ENCODE measurements at regions not wholly inside any gene's neighbourhood (a gene's known extent, or its start where the extent isn't known, plus 50 kb on each side); places are given as distances from the start of the nearest gene placed in this dataset.
A peak's percentile ranks its signal among the peaks of the same experiment; 100 is the strongest.

DNA sequence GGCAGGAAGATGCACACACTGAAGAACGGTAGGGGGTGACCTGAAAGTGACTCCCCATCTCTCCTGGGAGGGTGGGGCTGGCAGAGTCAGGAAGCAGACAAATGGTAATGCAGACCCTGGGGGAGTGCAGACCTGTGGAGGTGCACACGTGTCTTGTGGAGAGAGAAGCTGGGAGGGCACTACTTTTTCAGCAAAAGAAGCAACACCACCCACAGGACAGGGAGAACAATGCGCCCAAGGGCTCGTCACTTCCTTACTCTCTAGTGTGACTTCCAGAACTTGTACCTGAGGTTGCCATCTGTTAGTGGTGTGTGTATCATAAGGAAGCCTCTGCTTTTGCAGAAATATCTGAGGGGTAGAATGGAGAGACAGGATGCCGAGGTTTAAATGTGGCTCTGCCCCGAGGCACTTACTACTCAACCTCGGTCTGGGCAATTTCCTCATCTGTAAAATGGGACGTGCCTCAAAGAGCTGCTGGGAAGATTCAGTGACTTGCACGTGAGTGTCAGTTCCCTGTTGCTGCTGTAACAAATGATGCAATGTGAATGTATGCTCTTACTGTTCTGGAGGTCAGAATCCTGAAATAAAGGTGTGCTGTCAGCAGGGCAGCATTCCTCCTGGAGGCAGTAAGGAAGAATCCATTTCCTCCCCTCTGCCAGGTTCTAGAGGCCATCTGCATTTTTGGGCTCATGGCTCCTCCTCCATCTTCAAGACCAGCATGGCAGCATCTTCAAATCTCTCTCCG is 323.4 kb downstream of the SHANK2 start:
- DNase-seq (ENCODE audit: low read depth in 2 of 2) = no peak

DNA sequence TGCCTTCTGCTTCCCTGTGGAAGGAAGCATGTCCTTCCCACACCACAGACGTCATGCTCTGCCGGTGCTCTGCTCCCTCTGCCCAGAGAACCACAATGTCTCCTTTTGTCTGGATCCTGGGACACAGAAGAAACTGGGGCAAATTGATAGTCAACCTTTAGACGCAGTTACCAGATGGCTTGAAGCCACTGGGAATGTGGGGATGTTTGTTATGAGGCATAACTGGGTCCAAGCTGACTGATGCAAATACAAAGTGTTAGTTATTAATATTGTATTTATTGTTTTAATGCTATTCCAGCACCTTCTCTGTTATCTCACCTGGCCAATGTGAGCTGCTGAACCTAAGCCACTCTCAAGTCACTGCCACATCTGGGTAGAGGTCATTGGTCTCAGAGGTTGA is 322.2 kb downstream of the SHANK2 start:
- no peak for DNase-seq (ENCODE audit: low read depth in 2 of 2)

DNA sequence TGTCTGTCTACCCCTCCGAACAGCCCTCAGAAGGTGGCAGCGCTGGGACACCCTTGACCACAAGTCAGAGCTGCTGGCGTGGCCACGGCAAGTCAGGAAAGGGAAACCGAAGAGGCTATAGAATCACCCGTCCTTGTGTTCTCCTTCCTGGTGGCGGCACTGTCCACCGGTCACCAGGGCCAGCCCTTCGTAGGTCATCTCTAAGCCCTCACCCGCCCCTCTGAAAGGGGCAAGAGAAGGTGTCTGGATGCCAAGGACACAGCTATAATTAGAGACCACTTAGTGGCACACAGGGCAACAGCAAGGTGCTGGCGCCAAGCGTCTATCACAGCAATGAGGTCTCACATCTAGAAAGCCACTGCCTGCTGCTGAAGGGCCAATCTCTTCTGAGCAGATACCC is 320.9 kb downstream of the SHANK2 start:
- DNase-seq (ENCODE audit: low read depth in 2 of 2) = no peak

DNA sequence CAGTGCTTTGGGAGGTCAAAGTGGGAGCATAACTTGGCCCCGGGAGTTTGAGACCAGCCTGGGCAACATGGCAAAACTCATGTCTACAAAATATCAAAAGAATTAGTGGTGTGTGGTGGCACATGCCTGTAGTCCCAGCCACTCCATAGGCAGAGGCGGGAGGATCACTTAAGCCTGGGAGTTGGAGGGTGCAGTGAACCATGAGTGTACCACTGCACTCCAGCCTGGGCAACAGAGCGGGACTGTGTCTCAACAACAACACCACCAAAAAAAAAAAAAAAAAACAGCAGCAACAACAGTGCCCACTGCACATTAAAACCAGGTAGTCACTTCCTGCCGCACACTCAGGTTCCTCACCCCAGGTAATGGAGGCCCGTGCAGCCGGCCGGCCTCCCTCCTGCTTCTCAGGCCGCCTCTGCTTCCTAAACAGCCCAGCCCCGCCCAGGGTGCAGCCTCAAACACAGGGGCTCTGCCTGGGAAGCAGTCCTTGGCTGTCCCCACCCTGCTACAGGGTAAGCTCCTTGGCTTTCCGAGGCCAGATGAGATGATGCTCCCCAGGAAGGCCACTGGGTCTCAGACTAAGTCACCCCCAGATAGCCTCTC is 318.3 kb downstream of the SHANK2 start:
- no peak for DNase-seq (ENCODE audit: low read depth in 2 of 2)

DNA sequence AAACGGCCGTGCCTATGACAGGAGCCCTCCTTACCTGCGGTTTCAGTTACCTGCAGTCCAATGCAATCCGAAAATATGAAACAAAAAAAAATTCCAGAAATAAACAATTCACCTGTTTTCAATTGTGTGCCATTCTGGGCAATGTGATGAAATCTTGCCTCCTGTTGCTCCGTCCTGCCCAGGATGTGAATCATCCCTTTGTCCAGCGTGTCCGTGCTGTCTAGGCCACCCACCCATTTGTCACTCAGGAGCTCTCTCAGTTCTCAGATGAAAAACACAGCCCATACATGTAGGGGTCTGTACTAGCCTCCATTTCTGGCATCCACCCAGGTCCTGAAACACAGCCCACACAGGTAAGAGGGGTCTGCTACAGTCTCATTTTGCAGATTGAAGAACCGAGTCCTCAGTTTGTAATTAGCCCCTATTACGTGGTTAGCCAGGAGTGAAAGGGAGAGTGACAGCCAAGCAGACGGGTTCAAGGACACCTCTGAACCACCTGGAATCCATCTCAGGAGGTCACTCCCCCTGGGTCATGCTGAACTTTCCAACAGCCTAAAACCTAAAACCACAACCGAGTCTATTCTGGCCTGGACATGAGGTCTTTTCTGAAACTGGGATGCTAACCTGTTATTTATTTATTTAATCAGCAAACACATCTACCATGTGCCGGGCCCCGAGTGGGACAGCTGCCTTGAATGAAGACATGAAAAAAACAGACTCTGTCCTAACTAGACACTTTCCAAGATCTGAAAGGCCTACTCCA is 317.2 kb downstream of the SHANK2 start:
- DNase-seq (ENCODE audit: low read depth in 2 of 2) = no peak

DNA sequence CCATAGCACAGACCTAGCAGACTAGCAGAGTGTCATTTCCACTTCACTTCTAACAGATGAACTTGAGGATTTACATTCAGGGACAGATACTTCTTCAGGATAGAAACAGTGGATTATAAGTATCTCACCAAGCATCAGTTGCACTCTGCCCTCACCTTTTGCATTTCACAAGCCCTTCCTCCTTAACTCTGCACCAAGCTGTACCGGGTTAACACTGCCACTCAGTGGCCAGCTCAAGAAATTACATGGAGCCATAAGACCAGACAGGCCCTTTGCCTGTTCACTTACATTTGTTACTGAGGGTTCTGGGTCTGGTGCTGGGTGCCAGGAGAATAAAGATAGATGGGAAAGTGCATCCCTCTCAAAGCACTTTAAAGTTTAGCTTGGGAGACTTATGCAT is 309.8 kb downstream of the SHANK2 start:
- peak in 1 of 2 donors; percentile 1 for DNase-seq (ENCODE audit: low read depth in 2 of 2)

DNA sequence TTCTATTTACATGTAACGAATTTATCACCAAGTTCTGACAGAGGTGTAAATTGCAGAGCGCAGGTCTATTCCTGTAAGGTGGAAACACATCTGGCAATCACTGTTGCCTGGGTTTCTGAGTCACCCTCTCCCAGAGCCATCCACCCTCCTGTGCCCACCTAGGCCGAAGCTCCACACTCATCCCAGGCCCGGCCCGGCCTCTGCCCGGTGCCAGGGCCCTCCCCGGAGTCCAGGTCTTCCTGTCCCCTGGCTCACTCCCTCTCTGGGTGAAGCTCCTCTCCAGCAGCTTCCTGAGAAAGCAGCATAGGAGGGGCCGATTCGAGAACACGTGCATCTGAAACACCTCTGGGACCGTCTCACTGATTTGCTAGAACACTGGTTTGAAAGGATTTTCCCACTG is 308.2 kb downstream of the SHANK2 start:
- DNase-seq (ENCODE audit: low read depth in 2 of 2) = no peak

DNA sequence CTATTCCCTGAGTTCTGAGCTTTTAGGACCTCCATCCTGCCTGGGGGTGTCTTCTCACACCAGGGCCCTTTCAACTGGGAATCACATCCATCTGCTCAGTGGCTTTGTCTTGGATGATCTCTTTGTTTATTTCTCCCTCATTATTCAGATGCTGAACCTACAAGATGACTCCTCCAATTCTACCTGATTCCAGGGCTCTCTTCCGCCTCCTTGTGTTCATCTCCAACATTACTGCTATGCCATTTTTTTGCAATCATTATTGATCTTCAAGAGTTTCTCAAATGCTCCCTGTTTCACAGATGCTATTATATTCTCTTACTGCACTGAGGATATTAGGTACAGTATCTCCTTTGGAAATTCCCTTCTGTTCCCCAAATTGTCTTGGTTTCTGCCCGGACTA is 307.7 kb downstream of the SHANK2 start:
- no peak for DNase-seq (ENCODE audit: low read depth in 2 of 2)

DNA sequence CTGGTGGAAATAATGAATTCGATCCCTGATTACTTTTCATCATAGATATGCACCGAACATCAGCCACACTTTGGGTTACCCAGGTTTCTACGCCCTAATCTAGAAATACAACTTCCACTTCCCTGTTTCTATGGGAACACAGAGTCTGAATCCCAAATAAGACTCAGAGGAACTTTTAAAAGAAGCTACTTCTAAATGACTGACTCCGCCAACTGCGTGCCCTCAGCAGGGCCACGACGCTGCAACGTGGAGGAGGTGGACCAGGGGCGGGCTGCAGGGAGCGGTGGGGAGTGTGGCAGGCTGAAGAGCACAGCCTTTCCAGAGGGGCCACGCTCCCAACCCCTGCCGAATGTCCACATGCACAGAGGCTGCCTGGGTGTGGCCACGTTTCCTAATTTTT is 304.0 kb downstream of the SHANK2 start:
- DNase-seq (ENCODE audit: low read depth in 2 of 2) = no peak

DNA sequence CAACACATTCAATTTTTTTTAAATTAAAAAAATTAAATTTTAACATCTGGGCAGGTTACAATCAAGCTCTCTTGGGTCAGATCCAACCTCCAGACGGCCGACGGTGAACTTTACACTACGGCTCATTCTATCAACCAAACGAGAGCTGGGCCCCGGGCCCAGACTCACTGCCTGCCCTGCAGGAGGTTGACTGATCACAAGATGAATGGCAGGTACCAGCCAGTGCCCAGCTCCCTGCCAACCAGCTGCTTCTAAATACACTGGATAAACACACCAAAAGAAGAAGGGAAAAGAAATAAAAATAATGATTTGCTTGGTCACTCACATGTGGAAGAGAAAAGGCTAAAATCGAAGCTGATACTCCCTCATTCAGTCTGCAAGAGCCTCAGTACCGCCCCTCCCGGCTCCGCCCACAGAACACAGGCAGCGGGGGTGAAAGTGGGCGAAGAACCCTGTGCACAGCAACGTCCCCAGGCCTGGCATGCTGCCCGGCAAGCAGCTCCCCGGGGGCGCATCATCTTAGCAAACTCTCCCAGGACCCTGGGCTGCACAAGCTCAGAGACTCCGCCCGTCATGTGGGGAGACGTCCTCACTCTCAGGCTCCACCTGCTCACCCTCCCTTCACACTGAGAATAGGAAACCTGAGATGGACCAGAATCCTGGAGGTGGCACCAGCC is 303.4 kb downstream of the SHANK2 start:
- DNase-seq (ENCODE audit: low read depth in 2 of 2) = no peak

DNA sequence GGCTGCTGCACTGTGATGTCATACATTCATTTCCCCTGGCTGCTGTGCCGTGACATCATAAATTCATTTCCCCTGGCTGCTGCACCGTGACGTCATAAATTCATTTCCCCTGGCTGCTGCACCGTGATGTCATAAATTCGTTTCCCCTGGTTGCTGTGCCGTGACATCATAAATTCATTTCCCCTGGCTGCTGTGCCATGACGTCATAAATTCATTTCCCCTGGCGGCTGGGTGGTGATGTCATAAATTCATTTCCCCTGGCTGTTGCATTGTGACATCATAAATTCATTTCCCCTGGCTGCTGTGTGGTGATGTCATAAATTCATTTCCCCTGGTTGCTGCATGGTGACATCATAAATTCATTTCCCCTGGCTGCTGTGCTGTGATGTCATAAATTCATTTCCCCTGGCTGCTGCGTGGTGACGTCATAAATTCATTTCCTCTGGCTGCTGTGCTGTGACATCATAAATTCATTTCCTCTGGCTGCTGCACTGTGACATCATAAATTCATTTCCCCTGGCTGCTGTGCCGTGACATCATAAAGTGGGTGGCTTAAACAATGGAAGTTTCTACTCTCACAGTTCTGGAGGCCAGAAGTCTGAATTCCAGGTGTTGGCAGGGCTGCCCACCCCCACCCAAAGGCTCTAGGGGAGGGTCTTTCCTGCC is 301.1 kb downstream of the SHANK2 start:
- DNase-seq (ENCODE audit: low read depth in 2 of 2) = no peak

DNA sequence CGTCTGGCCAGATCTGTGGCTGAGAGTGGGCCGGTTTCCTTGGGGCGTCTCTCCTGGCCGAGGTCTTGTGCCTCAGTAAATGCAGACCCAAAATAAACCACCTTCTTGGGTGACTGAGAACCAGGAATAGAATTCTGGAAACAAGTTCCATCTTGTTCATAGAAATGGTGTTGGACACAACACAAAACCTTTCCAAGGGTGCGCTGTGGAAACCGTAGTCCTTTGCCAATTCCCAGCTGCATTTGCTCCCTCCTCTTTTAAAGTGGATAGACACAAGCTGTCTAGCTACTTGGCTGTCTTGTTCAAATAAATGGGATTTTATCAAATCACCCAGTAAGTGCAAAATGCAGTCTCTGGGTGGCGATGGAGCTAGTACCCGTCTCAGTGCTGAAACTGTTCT is 300.2 kb downstream of the SHANK2 start:
- no peak for DNase-seq (ENCODE audit: low read depth in 2 of 2)

DNA sequence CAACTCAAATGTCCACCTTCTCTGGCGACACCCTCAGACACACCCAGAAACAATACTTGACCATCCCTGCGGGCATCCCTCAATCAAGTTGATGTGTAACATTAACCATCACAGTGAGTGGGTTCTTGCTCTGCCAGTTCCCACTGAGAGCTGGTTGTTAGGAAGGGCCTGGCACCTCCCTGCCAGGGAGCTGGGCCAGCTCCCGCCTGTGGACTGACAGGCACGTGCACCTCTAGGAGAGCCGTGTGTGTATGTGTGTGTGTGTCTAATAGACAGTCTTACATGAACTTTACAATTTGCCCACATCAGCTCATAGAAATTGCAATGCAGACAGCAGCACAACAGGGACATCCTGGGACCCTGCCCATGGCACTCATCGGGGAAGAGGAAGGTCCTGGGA is 298.7 kb downstream of the SHANK2 start:
- no peak for DNase-seq (ENCODE audit: low read depth in 2 of 2)

DNA sequence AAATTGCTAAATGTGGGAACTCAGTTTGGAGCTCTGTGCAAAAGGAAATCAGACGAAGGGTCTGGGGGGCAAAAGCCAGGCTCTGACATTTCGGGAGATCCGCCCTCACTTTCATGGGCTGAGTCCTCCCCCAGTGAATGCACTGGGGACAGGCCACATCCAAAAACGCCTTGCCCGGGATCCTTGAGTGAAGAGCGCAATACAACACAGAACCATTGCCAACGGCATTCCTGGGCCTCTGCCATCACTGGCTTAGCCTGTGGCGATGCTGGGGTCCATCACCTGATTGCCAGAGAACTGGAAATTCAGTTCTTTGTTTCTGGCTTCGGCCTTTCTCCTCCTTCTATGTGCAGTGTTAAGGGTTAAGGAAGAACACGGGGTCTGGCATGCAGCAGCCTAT is 297.9 kb downstream of the SHANK2 start:
- DNase-seq (ENCODE audit: low read depth in 2 of 2) = no peak

Data from stimulated activated CD4-positive, alpha-beta T cell treated with anti-CD3 and anti-CD28 coated beads, Interleukin-15, amount 100 ng/mL, for 48 hours (primary cell).